ENCODE measurements at regions not wholly inside any gene's neighbourhood (a gene's known extent, or its start where the extent isn't known, plus 50 kb on each side); places are given as distances from the start of the nearest gene placed in this dataset.
A peak's percentile ranks its signal among the peaks of the same experiment; 100 is the strongest.

DNA sequence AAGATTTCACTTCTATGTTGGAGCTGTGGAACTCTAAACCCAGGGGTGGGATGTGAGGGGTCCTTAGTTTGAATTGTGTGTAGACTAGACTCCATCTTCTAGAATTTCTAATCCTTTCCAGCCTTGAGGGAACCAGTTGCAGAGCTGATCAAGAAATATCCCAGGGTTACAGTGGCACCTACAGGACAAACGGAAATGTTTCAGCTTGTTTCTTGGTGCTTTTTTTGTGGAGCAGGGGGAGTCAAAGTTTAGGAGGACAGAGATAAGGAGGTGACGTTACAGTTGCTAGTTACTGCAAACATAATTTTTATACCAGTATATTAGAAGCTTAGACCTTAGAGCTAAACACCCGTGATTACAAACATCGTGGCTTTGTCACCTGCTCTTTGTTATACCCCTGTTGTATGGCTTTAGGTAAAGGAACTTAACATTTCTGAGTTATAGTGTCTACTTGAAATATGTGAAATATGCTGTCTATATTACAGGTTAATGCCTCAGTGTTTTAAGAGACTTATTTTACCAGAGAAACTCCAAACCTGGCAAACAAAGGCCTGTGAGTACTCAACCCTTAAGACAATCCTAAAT is 84.5 kb upstream of the DYNC1I1 start:
- Histone ChIP-seq H3K9me3 (ENCODE audit: low read length) (no peaks in the 10 kb centered on the region), H3K36me3 (ENCODE audit: insufficient read depth, low read length) (no peaks in the 10 kb centered on the region), H4K20me1 (ENCODE audit: insufficient read depth) (no peaks in the 10 kb centered on the region), H3K79me2 (replicated peaks; ENCODE audit: insufficient read depth, low read length) (no peaks in the 10 kb centered on the region), H3K4me3 (ENCODE audit: low read length) (no peak overlapping the region), H3K27ac (ENCODE audit: low read length) (peak overlapping the region; percentile 22), H2AFZ (ENCODE audit: low read depth, low read length) (no peak overlapping the region), H3K9ac (ENCODE audit: low read length) (no peak overlapping the region), H3F3A (ENCODE audit: insufficient read depth, low read length, poor library complexity, severe bottlenecking) (no peaks in the 10 kb centered on the region), H3K9me2 (ENCODE audit: insufficient read depth, low read length) (no peaks in the 10 kb centered on the region), H3K27me3 (ENCODE audit: insufficient read depth, low read depth, low read length) (no peaks in the 10 kb centered on the region), H3K4me2 (ENCODE audit: low read length) (no peak overlapping the region)
- TF ChIP-seq, protein P1, sequence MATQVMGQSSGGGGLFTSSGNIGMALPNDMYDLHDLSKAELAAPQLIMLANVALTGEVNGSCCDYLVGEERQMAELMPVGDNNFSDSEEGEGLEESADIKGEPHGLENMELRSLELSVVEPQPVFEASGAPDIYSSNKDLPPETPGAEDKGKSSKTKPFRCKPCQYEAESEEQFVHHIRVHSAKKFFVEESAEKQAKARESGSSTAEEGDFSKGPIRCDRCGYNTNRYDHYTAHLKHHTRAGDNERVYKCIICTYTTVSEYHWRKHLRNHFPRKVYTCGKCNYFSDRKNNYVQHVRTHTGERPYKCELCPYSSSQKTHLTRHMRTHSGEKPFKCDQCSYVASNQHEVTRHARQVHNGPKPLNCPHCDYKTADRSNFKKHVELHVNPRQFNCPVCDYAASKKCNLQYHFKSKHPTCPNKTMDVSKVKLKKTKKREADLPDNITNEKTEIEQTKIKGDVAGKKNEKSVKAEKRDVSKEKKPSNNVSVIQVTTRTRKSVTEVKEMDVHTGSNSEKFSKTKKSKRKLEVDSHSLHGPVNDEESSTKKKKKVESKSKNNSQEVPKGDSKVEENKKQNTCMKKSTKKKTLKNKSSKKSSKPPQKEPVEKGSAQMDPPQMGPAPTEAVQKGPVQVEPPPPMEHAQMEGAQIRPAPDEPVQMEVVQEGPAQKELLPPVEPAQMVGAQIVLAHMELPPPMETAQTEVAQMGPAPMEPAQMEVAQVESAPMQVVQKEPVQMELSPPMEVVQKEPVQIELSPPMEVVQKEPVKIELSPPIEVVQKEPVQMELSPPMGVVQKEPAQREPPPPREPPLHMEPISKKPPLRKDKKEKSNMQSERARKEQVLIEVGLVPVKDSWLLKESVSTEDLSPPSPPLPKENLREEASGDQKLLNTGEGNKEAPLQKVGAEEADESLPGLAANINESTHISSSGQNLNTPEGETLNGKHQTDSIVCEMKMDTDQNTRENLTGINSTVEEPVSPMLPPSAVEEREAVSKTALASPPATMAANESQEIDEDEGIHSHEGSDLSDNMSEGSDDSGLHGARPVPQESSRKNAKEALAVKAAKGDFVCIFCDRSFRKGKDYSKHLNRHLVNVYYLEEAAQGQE (IDR thresholded peaks at IDR 0.05; ENCODE audit: borderline replicate concordance) = no peak
- TF ChIP-seq MXI1 (conservative IDR thresholded peaks at IDR 0.05; ENCODE audit: poor library complexity, severe bottlenecking) (no peak), EP300 (conservative IDR thresholded peaks at IDR 0.05; ENCODE audit: poor library complexity, severe bottlenecking) (no peak), TAF1 (IDR thresholded peaks at IDR 0.05; ENCODE audit: low read depth) (no peak), RAD21 (conservative IDR thresholded peaks at IDR 0.05) (peak; percentile 84), POLR2AphosphoS5 (IDR thresholded peaks at IDR 0.05) (no peak), EZH2 (IDR thresholded peaks at IDR 0.05; ENCODE audit: borderline replicate concordance, insufficient read depth, low read length, poor library complexity, severe bottlenecking) (no peak), SMC3 (conservative IDR thresholded peaks at IDR 0.05; ENCODE audit: poor library complexity) (peak; percentile 77)
- TF ChIP-seq, protein P2, sequence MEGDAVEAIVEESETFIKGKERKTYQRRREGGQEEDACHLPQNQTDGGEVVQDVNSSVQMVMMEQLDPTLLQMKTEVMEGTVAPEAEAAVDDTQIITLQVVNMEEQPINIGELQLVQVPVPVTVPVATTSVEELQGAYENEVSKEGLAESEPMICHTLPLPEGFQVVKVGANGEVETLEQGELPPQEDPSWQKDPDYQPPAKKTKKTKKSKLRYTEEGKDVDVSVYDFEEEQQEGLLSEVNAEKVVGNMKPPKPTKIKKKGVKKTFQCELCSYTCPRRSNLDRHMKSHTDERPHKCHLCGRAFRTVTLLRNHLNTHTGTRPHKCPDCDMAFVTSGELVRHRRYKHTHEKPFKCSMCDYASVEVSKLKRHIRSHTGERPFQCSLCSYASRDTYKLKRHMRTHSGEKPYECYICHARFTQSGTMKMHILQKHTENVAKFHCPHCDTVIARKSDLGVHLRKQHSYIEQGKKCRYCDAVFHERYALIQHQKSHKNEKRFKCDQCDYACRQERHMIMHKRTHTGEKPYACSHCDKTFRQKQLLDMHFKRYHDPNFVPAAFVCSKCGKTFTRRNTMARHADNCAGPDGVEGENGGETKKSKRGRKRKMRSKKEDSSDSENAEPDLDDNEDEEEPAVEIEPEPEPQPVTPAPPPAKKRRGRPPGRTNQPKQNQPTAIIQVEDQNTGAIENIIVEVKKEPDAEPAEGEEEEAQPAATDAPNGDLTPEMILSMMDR (IDR thresholded peaks at IDR 0.05; ENCODE audit: poor library complexity, severe bottlenecking) = peak; percentile 81

DNA sequence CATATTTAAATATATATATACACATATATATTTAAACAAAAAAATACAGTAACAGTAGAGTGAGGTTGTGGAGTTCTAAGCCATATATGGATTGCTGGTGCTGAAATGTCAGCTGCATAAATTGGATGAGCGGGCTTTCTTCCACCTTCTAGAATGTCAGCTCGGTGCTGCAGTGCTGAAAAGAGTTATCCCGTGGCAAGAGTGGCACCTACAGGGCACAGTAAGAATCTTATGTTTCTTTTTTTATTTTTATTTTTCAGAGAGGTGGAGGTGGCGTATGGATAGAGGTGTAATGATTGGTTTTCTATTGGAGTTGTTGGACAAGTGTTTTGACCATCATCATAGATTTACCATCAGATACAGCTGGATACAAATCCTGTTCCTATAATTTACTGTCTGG is 86.2 kb upstream of the DYNC1I1 start:
- Histone ChIP-seq H3K9me2 (ENCODE audit: insufficient read depth, low read length) (no peaks in the 10 kb centered on the region), H4K20me1 (ENCODE audit: insufficient read depth) (no peaks in the 10 kb centered on the region), H3K79me2 (replicated peaks; ENCODE audit: insufficient read depth, low read length) (no peaks in the 10 kb centered on the region), H3K4me2 (ENCODE audit: low read length) (no peak overlapping the region), H3K4me3 (ENCODE audit: low read length) (no peak overlapping the region), H3K9me3 (ENCODE audit: low read length) (no peaks in the 10 kb centered on the region), H2AFZ (ENCODE audit: low read depth, low read length) (peak overlapping the region; percentile 9), H3K27ac (ENCODE audit: low read length) (peak overlapping the region; percentile 45), H3K36me3 (ENCODE audit: insufficient read depth, low read length) (no peaks in the 10 kb centered on the region), H3K27me3 (ENCODE audit: insufficient read depth, low read depth, low read length) (no peaks in the 10 kb centered on the region), H3K9ac (ENCODE audit: low read length) (peak overlapping the region; percentile 35), H3F3A (ENCODE audit: insufficient read depth, low read length, poor library complexity, severe bottlenecking) (no peaks in the 10 kb centered on the region)
- TF ChIP-seq, protein P2 (IDR thresholded peaks at IDR 0.05; ENCODE audit: poor library complexity, severe bottlenecking) = peak; percentile 80
- peak; percentile 80 for TF ChIP-seq SMC3 (conservative IDR thresholded peaks at IDR 0.05; ENCODE audit: poor library complexity)
- TF ChIP-seq RAD21 (conservative IDR thresholded peaks at IDR 0.05) = peak; percentile 90
- TF ChIP-seq, protein P1 (IDR thresholded peaks at IDR 0.05; ENCODE audit: borderline replicate concordance) = no peak
